GM19468 (cell line): ENCODE measurements at regions not wholly inside any gene's neighbourhood (a gene's known extent, or its start where the extent isn't known, plus 50 kb on each side); places are given as distances from the start of the nearest gene placed in this dataset.

Source experiments
- ATAC-seq: cut with Tn5 transposase; IDR thresholded peaks from one replicate; pipeline ENCODE4 v1.9.1; 2021; ENCODE audit warnings: mild to moderate bottlenecking, moderate library complexity, moderate number of reproducible peaks; ENCODE audit not compliant: unreplicated experiment; ENCODE audit errors: extremely low read depth

DNA sequence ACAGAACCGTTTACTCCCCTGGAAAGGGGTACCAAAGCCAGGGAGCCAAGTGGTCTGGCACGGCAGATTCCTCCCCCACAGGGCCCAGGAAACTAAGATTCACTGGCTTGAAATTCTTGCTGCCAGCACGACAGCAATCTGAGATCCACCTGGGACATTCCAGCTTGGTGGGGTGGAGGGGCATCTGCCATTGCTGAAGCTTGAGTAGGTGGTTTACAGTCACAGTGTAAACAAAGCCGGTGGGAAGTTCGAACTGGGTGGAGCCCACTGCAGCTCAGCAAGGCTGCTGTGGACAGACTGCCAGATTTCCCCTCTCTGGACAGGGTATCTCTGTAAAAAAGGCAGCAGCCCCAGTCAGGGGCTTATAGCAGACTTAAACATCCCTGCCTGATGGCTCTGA, 901.7 kb upstream of the LRRTM1 start:
- ATAC-seq, result no peak

DNA sequence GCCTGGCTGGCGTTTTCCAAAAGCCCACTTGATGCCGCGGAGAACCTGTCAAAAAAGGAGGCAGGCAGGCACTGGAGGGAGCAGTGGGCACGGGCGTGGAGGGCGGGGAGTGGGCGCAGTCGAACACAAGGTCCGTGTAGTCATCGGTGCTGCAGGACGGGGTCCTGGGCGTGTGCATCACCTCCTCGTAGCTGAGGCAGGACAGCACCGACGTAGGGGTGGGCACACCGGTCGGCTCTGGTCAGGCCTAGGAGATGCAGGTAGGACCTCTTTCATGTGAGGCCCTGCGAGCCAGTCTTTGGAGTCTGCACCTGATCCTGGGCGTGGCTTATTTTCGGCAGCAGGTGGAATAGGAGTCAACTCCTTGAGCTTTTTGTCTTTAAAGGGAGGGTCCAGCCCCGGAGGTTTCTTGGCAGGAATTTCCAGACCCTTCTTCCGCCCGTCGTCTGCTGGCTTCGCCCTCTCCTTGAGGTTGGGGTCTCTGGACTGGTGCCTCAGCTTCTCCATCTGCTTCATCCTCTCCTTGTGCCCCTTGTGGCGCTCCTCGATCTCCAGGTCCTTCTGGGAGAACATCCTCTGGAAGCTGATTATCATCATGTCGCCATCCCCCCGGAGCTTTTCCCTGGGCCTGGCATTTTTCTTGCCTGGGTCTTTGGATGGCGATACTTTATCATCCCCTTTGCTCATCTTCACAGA, 892.5 kb upstream of the LRRTM1 start:
- ATAC-seq, result no peak

DNA sequence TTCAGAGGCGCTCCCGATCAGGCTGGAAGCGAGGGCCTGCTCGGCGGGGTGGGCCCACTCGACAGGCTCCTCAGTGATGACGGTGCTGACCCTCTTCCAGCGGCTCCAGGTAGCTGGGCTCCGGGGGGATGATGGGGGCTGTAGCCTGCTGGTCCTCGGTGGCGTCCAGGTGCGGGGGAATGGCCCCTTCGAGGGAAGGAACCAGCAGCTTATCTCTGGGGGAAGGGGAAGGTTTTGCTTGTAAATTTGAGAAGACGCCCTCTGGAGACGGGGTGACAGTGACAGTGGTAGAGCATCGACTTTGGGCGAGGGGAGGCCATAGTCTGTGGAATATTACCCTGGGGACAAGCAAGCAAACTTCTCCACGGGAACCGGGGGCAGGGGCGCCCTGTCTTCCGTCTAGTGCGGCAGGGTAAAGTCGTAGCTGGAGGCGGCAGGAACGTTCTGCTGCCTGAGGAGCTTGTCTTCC, 891.9 kb upstream of the LRRTM1 start:
- no peak for ATAC-seq

DNA sequence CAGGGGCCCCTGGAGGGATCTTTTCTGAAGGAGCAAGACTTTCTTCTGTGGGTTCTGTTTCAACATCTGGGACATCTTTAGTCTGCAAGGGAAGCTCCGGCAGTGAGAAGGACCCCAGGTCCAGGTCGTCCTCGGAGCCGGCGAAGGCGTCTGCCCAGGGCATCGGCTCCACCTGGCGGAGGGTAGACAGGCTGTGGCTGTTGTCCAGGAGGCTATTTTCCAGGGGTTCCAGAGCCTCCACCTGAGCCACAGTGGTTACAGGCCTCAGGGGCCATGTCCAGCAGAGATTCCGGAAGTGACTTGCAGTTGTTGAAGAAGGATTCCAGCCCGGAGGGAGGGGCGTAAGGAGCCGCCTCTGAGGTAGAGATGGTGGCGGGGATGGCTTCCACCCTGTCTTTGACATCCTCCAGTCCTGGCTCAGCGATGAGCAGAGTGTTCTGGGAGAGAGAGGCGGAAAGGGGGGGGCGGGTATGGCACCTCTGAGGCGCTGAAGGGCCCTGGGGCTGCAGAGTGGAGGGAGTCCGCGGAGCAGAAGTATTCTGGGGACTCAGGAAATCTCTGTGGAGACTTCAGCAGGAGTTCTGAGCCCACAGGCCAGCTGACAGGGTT, 891.3 kb upstream of the LRRTM1 start:
- ATAC-seq, result no peak

DNA sequence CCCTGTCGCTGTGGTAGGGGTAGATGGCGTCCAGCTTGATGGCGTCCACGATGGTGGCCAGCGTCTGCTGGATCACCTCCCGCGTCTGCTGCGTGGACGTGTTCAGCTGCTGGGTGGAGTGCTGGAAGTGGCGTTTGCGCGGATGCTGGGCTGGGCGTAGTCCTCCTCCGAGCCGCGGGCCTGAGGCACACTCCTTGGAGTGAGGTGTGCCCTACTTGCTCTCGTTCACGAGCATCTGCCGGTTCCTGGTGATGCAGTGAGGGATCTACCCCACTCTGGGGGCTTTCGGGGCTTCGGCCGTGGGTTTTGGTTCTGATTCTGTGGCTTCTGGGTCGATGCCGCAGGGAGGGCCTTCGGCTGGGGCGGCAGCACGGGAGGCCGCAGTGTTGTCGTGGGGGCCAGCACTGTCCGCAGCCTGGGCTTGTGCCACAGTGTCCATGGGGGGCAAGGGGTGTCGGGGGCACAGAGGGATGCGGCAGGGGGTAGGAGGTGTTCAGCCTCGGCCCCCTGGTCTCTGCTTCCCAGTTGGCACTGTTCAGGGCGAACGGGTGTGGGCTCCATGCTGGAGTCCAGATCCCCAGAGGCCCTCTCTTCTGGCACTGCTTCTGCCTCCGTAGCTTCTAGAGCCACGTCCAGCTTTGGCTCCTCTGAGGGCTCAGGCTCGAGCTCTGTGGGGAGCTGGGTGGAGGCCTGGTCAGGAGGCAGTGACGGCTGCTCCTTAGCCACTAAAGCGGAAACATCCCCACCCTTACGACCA, 890.6 kb upstream of the LRRTM1 start:
- no peak for ATAC-seq

DNA sequence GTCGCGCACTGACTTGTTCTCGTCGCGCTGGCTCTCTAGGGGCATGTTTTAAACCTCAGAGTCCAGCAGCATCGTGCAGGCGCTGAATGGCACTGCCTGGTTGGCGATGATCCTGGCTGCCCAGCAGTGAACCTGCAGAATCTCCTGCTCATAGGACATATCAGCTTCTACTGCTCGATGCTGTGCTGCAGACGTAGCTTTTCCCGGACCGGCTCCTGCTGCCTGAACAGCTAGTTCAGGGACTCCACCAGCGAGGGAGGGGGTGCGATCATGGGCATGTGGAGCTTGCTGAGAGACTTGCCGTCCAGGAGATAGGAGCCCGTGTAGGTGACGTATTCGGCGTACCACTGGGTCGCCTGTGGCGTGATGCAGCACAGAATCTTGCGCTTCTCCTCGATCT, 890.0 kb upstream of the LRRTM1 start:
- ATAC-seq, result no peak

DNA sequence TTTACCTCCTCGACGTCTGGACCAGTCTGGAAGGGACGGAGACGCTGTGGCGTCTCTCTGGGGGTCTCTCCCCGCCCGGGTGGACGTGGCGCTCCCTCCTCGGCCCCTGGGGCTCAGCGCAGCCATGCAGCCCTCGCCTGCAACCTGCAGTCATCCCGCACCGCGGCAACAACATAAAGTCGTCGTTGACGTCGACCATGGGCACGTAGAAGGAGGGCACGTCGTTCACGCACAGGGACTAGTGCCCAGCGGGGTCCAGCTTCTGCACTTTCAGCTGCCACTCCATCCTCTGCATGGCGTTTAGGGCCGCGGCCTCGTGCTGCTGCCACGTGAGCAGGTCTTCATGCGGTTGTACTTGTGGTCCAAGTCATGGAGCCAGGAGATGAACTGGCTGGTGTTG, 889.6 kb upstream of the LRRTM1 start:
- no peak for ATAC-seq

DNA sequence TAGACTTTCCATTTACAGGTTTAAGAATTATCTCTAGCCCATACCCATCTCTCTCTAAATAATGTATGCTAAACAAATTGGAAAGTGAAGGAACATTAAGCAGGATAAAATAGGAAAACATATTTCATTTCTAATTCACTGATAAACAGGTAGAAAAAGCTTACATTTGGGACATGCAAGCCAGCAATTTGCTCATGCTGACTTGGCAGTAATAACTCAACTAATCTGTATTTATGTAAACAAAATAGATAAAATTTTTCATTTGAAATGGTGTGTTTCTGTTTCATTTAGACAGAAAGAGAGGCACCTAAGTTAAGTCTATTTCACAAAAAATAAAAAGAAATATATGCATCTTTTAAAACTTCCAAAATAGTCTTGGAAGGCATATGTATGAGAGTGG, 877.3 kb upstream of the LRRTM1 start:
- ATAC-seq, result no peak

DNA sequence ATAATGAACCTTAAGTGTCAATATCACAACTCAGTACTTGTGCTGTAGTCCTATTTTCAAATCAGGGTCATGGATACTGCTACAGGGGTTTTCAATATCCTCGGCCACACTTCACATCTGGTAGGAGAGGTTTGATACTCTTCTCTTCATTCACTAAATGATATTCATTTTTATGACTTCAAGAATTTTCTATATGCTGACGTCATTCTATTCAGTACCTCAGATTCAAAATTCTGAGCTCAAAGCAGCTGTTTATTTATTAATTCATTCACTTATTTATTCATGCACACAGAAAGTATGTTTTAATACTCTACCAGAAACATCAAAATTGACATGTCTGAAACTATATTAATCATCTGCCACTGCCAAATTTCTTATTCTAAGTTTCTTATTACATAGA, 866.9 kb upstream of the LRRTM1 start:
- no peak for ATAC-seq

DNA sequence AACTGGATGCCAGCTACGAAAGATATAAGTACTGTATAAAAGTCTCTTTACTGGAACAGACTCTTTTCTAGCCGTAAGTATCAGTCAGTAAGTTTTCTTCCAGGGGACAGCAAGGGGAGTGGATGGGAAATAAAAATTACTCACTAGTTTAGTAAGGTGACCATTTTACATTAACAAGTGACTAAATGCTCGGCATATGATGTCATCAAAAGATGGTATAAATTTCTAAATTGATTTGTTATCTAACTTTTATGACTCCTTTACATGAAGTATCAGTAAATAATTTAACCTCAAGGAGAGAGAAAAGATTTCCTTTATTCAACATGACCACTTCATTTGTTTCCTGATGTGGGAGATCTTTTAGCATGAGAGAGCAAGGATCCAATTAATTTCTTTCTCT, 859.0 kb upstream of the LRRTM1 start:
- ATAC-seq, result no peak

DNA sequence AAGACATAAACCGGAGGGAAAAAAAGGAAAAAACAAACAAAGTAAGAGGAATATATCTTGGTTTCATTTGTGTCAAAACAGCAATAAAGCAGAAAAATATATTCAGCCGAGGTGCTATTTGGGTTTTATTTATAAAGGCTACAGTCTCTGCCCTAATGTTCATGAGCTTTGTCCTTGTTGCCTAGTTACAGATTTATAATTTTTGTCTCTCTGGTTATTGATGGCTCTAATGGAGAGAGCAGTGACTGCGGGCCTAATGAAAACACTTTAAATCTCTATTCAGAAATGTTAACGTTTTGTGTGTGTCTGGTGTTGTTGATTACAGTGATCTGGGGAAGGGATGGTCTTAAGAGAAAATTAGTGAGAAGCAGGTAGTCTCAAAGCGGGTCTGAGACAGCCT, 854.0 kb upstream of the LRRTM1 start:
- no peak for ATAC-seq

DNA sequence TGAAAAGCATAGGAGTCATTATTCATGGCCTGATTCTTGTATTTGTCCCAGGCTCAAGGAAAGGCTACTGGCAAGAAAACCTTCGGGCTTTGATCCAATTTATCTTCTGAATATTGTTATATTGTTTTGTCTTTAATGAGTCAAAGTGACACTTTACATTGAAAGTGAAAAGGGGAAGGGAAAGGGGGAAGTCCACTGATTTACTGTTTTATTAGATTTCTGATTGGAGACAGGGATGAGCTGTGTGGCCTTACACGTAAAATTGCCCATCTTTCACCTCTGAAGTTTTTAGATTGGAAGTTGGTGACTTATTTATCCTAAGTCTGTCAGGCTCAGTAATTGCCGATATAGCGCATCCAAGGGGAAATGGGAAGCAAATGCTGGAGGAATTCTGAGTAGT, 843.8 kb upstream of the LRRTM1 start:
- no peak for ATAC-seq

DNA sequence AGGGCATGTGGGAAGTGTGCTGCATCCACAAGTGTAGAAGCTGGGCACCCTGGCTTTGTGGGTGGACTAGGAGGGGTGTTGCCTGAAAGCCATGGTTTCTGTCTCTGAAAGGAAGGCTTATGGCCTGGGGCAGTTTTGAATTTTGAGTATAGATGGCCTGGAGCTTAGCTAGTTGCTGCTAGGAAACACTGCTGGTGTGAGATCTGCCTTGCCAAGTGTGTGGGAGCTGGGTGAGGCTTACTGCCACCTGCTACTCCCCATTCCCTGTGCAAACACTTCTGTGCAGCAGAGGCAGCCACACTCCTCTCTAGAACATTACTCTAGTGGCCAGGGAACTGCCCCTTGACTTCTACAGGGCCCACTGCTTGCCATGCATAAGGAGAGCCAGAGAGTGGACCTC, 831.7 kb upstream of the LRRTM1 start:
- ATAC-seq, result no peak

DNA sequence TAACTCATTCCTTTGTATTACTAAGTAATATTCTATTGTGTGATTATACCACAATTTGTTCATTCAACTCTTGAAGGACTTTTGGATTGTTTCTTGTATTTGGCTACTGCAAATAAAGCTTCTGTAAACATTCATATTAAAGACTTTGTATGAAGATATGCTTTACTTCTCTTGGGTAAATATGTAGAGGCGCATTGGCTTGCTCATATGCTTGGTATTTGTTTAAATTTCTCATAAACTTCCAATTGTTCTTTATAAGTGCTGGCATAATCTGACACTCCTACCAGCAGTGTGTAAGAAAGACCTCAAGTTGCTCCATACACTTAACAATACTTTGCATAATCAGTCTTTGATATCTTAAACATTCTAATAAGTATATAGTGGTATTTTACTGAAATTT, 792.8 kb upstream of the LRRTM1 start:
- no peak for ATAC-seq

DNA sequence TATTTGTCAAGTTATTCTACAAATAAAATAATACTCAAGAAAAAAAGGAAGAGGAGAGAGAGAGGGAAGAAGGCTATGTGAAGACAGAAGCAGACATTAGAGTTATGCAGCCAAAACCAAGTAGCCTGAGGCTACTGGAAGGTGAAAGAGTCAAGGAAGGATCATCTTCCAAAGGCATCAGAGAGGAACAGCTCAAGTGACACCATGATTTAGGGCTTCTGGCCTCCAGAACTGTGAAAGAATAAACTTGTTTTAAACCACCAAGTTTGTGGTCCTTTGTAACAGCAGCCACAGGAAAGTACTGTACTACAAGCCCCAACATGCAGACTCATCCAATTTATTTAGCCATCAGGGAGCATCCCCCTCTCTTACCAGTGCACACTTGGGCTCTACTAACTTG, 788.5 kb upstream of the LRRTM1 start:
- no peak for ATAC-seq

DNA sequence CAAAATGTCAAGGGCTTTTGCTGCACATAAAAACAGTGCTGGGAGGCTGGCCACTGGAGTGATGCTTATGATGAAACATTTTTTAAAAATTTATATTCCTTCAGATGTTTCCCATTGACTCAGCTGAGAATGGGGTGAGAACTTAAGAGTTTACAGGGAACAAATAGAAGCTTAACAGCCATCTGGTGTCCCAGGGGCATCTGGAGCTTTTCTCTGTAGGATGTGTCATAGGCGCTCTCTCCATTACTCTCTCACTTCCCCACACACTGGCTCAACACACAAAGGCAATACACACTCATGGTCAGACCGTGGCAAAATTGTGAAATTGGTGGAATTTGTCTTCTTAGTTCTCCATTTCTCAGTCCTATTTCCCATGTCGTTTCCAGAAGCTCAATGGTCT, 783.1 kb upstream of the LRRTM1 start:
- ATAC-seq, result no peak

DNA sequence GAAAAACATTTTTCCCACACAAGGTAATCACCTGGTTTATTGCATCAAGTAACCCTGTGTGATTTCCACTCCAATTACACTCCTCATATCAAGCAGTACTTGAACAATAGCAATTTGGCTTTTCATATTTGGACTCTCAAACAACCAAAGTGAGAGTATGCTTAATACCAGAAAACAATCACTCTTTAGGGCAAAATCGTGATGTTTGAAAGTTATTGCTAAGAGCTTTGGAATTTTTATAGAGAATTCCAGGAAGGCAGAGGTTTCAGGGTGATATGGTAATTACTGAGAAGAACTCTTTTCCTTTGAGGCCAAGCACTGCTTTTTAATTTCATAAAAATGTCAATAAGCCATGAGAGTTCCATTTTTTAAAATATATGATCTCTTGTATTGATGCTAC, 779.5 kb upstream of the LRRTM1 start:
- ATAC-seq, result no peak

DNA sequence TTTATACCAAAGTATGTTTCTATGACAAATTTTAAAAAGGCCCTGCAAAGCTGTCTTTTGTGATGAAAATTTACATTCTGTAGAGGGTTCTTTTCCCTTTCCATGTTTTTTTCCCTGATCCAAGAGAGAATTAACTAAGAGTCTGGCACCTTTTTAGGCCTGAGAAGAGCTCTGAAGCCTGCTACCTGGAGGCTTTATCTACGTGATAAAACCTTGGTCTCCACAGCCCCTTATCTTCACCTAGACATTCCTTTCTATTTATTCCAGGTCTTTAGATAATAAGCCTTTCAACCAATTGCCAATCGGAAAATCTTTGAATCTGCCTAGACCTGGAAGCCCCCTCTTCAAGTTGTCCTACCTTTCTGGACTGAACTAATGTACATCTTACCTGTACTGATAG, 774.1 kb upstream of the LRRTM1 start:
- no peak for ATAC-seq

DNA sequence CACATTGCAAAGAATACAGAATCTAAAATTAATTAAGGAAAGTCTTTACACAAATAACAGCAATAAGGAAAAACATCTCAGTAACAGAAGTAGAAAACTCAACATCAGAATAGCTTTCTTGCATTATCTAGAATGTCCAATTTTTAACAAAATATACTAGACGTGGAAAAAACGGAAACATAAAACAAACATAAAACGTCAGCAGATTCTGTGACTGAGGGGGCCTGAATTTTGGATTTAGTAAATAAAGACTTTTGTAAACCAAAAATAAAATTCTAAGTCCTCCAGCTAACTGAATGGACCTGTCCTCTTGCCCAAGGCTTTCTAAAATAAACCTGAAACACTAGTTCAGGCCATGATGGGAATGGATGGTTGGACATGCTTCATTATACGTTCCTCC, 773.5 kb upstream of the LRRTM1 start:
- no peak for ATAC-seq

DNA sequence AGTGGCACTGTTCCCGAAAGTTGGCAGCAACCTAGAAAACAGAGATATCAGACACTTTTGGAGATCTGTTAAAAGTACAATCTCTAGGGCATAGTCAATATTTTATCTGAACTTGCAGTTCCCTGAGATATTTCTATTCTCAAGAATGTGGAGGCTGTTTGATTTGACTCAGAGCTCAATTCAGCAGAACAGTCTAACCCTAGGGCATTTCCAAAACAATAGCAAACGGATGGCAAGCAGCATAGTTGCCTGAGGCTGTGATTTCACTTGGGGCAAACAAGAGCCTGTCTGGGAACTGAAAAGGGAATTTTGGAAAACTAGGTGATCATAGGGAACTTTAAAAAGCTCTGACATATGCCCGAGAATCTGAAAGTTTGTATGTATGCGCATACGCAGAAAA, 772.8 kb upstream of the LRRTM1 start:
- no peak for ATAC-seq

DNA sequence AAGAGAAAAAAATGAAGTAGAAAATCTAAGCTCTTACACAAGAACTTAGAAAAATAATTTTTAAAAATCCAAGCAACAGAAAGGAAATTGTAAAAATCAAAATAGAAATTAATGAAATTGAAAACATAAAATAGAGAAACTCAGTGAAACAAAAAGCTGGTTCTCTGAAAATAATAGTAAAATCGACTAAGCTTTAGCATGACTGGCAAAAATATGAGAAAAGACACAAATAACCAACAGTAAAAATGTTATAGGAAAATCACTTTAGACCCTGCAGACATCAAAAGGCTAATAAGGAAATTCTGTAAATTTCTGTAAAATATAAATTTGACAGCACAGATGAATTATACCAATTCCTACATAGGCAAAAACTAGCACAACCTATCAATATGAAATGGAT, 768.9 kb upstream of the LRRTM1 start:
- no peak for ATAC-seq

DNA sequence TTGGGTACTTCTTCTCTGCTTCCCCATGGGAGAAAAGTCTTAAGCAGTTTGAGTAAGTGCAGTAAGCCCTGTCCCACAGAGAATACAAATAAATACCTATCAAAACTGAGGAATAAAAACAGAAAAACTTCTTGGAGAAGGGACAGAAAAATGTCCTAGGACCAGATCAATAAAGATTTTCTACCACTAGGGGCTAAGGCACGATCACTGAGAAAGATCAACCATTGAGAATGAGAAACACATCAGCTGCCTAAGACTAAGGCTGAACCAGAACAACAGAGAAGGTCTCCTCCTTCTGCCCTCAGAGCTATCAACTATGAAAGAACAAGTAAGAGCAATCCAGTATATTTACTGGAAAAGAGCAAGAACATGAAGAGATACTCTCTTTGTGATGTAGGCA, 763.6 kb upstream of the LRRTM1 start:
- ATAC-seq, result no peak
